HCT116 (cell line): ENCODE measurements at regions not wholly inside any gene's neighbourhood (a gene's known extent, or its start where the extent isn't known, plus 50 kb on each side); places are given as distances from the start of the nearest gene placed in this dataset.

Experiments
- ATAC-seq: fragments of 200-7000 bp; cut with Tn5 transposase; 2 replicates; pipeline ENCODE4 v1.9.1; 2020; ENCODE audit warnings: mild to moderate bottlenecking, moderate library complexity
- BruUV-seq: library from RNA; stranded (reverse); fragments of 400-500 nt; replicated peaks from 2 replicates; lab custom pipeline; 2021; lab: Mats Ljungman, UMichigan
- CTCF ChIA-PET: fragments of 300-600 bp; sonication (Branson Sonifier 250); formaldehyde crosslinking; loops from one replicate; lab custom pipeline; 2021; ENCODE audit warnings: antibody characterized with exemption; lab: Charles Lee
- POLR2A ChIA-PET: fragments of 300-600, 350-600 bp; sonication (Branson Sonifier 250); formaldehyde crosslinking; loops from one replicate; lab custom pipeline; 2021; ENCODE audit warnings: antibody characterized with exemption; lab: Charles Lee
- RAD21 ChIA-PET, 2 experiments: fragments of 300-600 bp; sonication (Branson Sonifier 250); formaldehyde crosslinking; loops; one replicate each; lab custom pipeline; 2023; ENCODE audit warnings: low total read pairs in 2 of 2; ENCODE audit not compliant: uncharacterized antibody in 2 of 2, unreplicated experiment in 2 of 2, low non-redundant PET in 1 of 2; lab: Charles Lee
- DNase-seq: peaks from one replicate; pipeline ENCODE4 v3.0.0-alpha.2; 2010; ENCODE audit warnings: low read depth, low spot score
- H2AFZ ChIP-seq: fragments of 200-600 bp; shearing (Covaris generic), sonication (generic); 2 replicates; pipeline ENCODE4 v1.6.1; 2017; ENCODE audit warnings: low read depth, mixed run types, mixed read lengths, antibody characterized with exemption, low read length; ENCODE audit not compliant: poor library complexity, severe bottlenecking
- H3K27ac ChIP-seq: 2 replicates; pipeline ENCODE4 v1.5.1; 2012; ENCODE audit warnings: low read depth, low read length
- H3K27me3 ChIP-seq: fragments of 200-600 bp; sonication (generic); 2 replicates; pipeline ENCODE4 v1.6.1; 2016; ENCODE audit warnings: mixed run types, low read length, mixed read lengths; ENCODE audit not compliant: insufficient read depth
- H3K36me3 ChIP-seq, 2 experiments: fragments of 200-500 bp in 1 of 2; fragments of 200-600 bp in 1 of 2; sonication (Bioruptor generic) in 1 of 2; sonication (generic) in 1 of 2; 2 replicates each; pipeline versions ENCODE4 v1.5.1 to v1.6.1; 2014 to 2016; ENCODE audit warnings: low read length in 2 of 2, inconsistent platforms in 1 of 2, mixed read lengths in 1 of 2, mixed run types in 1 of 2; ENCODE audit not compliant: insufficient read depth in 2 of 2, control insufficient read depth in 1 of 2
- H3K4me1 ChIP-seq, 2 experiments: fragments of 200-600 bp in 1 of 2; sonication (generic) in 1 of 2; 2 replicates each; pipeline versions ENCODE4 v1.5.1 to v1.6.1; 2012 to 2017; ENCODE audit warnings: low read length in 2 of 2, inconsistent platforms in 1 of 2, mild to moderate bottlenecking in 1 of 2, mixed read lengths in 1 of 2, mixed run types in 1 of 2, moderate library complexity in 1 of 2; ENCODE audit not compliant: insufficient read depth in 2 of 2, control insufficient read depth in 1 of 2
- H3K4me2 ChIP-seq: fragments of 200-600 bp; sonication (generic); 2 replicates; pipeline ENCODE4 v1.6.1; 2017; ENCODE audit warnings: mixed run types, low read length, mixed read lengths
- H3K4me3 ChIP-seq, 2 experiments: fragments of 200-600 bp in 1 of 2; sonication (generic) in 1 of 2; replicated peaks in 1 of 2; 2 replicates each; pipeline ENCODE4 v1.5.1; 2011 to 2016; ENCODE audit warnings: low read length in 2 of 2, control low read depth in 1 of 2, low read depth in 1 of 2, mild to moderate bottlenecking in 1 of 2, mixed read lengths in 1 of 2, mixed run types in 1 of 2
- H3K79me2 ChIP-seq: fragments of 200-600 bp; sonication (generic); 2 replicates; pipeline ENCODE4 v1.6.1; 2017; ENCODE audit warnings: mild to moderate bottlenecking, mixed run types, low read length, moderate library complexity, mixed read lengths; ENCODE audit not compliant: insufficient read depth
- H3K9ac ChIP-seq: fragments of 200-600 bp; sonication (generic); 2 replicates; pipeline ENCODE4 v1.6.1; 2016; ENCODE audit warnings: low read length, mixed read lengths
- H3K9me2 ChIP-seq: fragments of 200-600 bp; sonication (generic), shearing (Covaris generic); 2 replicates; pipeline ENCODE4 v1.6.1; 2017; ENCODE audit warnings: mixed run types, mild to moderate bottlenecking, moderate library complexity; ENCODE audit not compliant: insufficient read depth
- H3K9me3 ChIP-seq, 2 experiments: fragments of 200-500 bp in 1 of 2; fragments of 200-600 bp in 1 of 2; sonication (Bioruptor generic) in 1 of 2; sonication (generic) in 1 of 2; 2 replicates each; pipeline ENCODE4 v1.6.1; 2014 to 2017; ENCODE audit warnings: low read length in 2 of 2, mixed read lengths in 2 of 2, inconsistent platforms in 1 of 2, low read depth in 1 of 2, mild to moderate bottlenecking in 1 of 2, mixed run types in 1 of 2, moderate library complexity in 1 of 2; ENCODE audit not compliant: control insufficient read depth in 1 of 2, insufficient read depth in 1 of 2
- H4K20me1 ChIP-seq: fragments of 200-600 bp; sonication (generic), shearing (Covaris generic); 2 replicates; pipeline ENCODE4 v1.6.1; 2017; ENCODE audit warnings: mixed run types, mild to moderate bottlenecking, moderate library complexity; ENCODE audit not compliant: insufficient read depth
- ATF3 ChIP-seq: IDR thresholded peaks from 2 replicates; pipeline ENCODE4 v1.6.1; 2012
- CBX3 ChIP-seq: IDR thresholded peaks from 2 replicates; pipeline ENCODE4 v1.6.1; 2012; ENCODE audit warnings: low read depth
- CEBPB ChIP-seq: IDR thresholded peaks from 2 replicates; pipeline ENCODE4 v1.6.1; 2012; ENCODE audit warnings: low read depth
- ELF1 ChIP-seq: IDR thresholded peaks from 2 replicates; pipeline ENCODE4 v1.6.1; 2012; ENCODE audit warnings: low read depth, borderline replicate concordance
- EZH2 ChIP-seq: fragments of 200-600 bp; sonication (generic); IDR thresholded peaks from 2 replicates; pipeline ENCODE4 v1.6.1; 2017; ENCODE audit warnings: antibody characterized with exemption, mixed run types
- EZH2phosphoT487 ChIP-seq: fragments of 200-600 bp; IDR thresholded peaks from 2 replicates; pipeline ENCODE4 v1.6.1; 2018; ENCODE audit warnings: antibody characterized with exemption, borderline replicate concordance
- FOSL1 ChIP-seq: IDR thresholded peaks from 2 replicates; pipeline ENCODE4 v1.6.1; 2012; ENCODE audit warnings: low read depth
- JUND ChIP-seq: IDR thresholded peaks from 2 replicates; pipeline ENCODE4 v1.6.1; 2012
- POLR2A ChIP-seq: IDR thresholded peaks from 2 replicates; pipeline ENCODE4 v1.7.0; 2011; ENCODE audit warnings: borderline replicate concordance; ENCODE audit not compliant: insufficient read depth, insufficient read length; ENCODE audit errors: extremely low read depth
- RAD21 ChIP-seq: IDR thresholded peaks from 2 replicates; pipeline ENCODE4 v1.6.1; 2012; ENCODE audit warnings: low read depth, mild to moderate bottlenecking
- SIN3A ChIP-seq: IDR thresholded peaks from 2 replicates; pipeline ENCODE4 v1.6.1; 2012; ENCODE audit warnings: low read depth
- SP1 ChIP-seq: IDR thresholded peaks from 2 replicates; pipeline ENCODE4 v1.6.1; 2012; ENCODE audit warnings: low read depth
- TCF7L2 ChIP-seq: IDR thresholded peaks from 2 replicates; pipeline ENCODE4 v1.7.0; 2011; ENCODE audit warnings: borderline replicate concordance, inconsistent platforms; ENCODE audit not compliant: insufficient read depth, insufficient read length; ENCODE audit errors: extremely low read depth
- YY1 ChIP-seq: IDR thresholded peaks from 2 replicates; pipeline ENCODE4 v1.6.1; 2011; ENCODE audit warnings: low read length, low read depth, moderate library complexity, mild to moderate bottlenecking; ENCODE audit not compliant: insufficient replicate concordance; ENCODE audit errors: extremely low read depth
- ZFX ChIP-seq: fragments of 450-650 bp; IDR thresholded peaks from 2 replicates; pipeline ENCODE4 v1.6.1; 2017
- ZNF274 ChIP-seq: fragments of 200-500 bp; sonication (Bioruptor generic); IDR thresholded peaks from 2 replicates; pipeline ENCODE4 v1.6.1; 2014; ENCODE audit warnings: mild to moderate bottlenecking, low read depth, low read length, inconsistent platforms
- intact Hi-C: fragments of 100-400 bp; cut with micrococcal nuclease; formaldehyde crosslinking; loops from 2 replicates; pipeline ENCODE4 v1.10.0; 2022
- TF ChIP-seq, protein P1 (sequence below): IDR thresholded peaks from 2 replicates; pipeline ENCODE4 v1.6.1; 2011; ENCODE audit warnings: mild to moderate bottlenecking, low read length, moderate library complexity; ENCODE audit not compliant: insufficient replicate concordance; ENCODE audit errors: extremely low read depth

- ChIA-PET CTCF (no interaction called here), POLR2A (no interaction called here), RAD21 (no interaction called here)
- H3K9me3 ChIP-seq = no peaks in the 10 kb centered on the region
- no peak for TF ChIP-seq RAD21
- no peak for TF ChIP-seq FOSL1
- no peak for TF ChIP-seq POLR2A
- TF ChIP-seq ZFX = no peak
- no peak for TF ChIP-seq ELF1
- no peak for TF ChIP-seq ZNF274
- TF ChIP-seq SIN3A = no peak
- TF ChIP-seq CBX3 = no peak
- no peak for TF ChIP-seq YY1
- TF ChIP-seq SP1 = no peak
- TF ChIP-seq, protein P1, sequence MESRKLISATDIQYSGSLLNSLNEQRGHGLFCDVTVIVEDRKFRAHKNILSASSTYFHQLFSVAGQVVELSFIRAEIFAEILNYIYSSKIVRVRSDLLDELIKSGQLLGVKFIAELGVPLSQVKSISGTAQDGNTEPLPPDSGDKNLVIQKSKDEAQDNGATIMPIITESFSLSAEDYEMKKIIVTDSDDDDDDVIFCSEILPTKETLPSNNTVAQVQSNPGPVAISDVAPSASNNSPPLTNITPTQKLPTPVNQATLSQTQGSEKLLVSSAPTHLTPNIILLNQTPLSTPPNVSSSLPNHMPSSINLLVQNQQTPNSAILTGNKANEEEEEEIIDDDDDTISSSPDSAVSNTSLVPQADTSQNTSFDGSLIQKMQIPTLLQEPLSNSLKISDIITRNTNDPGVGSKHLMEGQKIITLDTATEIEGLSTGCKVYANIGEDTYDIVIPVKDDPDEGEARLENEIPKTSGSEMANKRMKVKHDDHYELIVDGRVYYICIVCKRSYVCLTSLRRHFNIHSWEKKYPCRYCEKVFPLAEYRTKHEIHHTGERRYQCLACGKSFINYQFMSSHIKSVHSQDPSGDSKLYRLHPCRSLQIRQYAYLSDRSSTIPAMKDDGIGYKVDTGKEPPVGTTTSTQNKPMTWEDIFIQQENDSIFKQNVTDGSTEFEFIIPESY = no peak
- ATAC-seq = no peak
- no peak overlapping the region for H3K4me3 ChIP-seq
- DNase-seq = no peak
- intact Hi-C loops = loop anchor here (10.0 kb wide), 1 partner anchor 346 kb away; no protein-coding TSS in a partner anchor
- peaks cover 10 to 11% of the 10 kb centered on the region in 2 experiments for H3K4me1 ChIP-seq
- no peaks in the 10 kb centered on the region for H3K36me3 ChIP-seq
- H3K9ac ChIP-seq = no peak overlapping the region
- no peak overlapping the region for H3K27ac ChIP-seq
- no peaks in the 10 kb centered on the region for H3K27me3 ChIP-seq
- no peak overlapping the region for H2AFZ ChIP-seq
- H3K9me2 ChIP-seq = no peaks in the 10 kb centered on the region
- no TSS peak for BruUV-seq
- H3K4me2 ChIP-seq = no peak overlapping the region
- no peaks in the 10 kb centered on the region for H4K20me1 ChIP-seq
- no peaks in the 10 kb centered on the region for H3K79me2 ChIP-seq
Observed at GRCh38 chr9:99438596-99438995, 216.5 kb downstream of the SEC61B start.

GRCh38 chr9:99441829-99442228 is 219.7 kb downstream of the SEC61B start:
- POLR2A ChIA-PET = no interaction called here
- RAD21 ChIA-PET = no interaction called here
- BruUV-seq = no TSS peak
- no peak for TF ChIP-seq FOSL1
- TF ChIP-seq, protein P1 = no peak
- TF ChIP-seq POLR2A = no peak
- TF ChIP-seq ELF1 = no peak
- TF ChIP-seq ATF3 = no peak
- no peak for TF ChIP-seq JUND
- no peak for TF ChIP-seq EZH2phosphoT487
- TF ChIP-seq ZNF274 = no peak
- no peak for TF ChIP-seq EZH2
- TF ChIP-seq TCF7L2 = no peak
- no peak for TF ChIP-seq YY1
- no peak for TF ChIP-seq RAD21
- TF ChIP-seq SIN3A = no peak
- no peak for TF ChIP-seq CEBPB
- no peak for TF ChIP-seq CBX3

More at GRCh38 chr9:99441829-99442228, 219.7 kb downstream of the SEC61B start:
- Histone ChIP-seq H3K4me1 (peaks cover 0 to 9% of the 10 kb centered on the region in 2 experiments; a peak in 2 of 4 replicates), H3K9ac (no peak overlapping the region), H3K9me2 (no peaks in the 10 kb centered on the region), H3K79me2 (no peaks in the 10 kb centered on the region), H3K36me3 (no peaks in the 10 kb centered on the region), H3K4me3 (no peak overlapping the region), H4K20me1 (no peaks in the 10 kb centered on the region), H2AFZ (no peak overlapping the region), H3K9me3 (no peaks in the 10 kb centered on the region), H3K27me3 (no peaks in the 10 kb centered on the region), H3K27ac (no peak overlapping the region), H3K4me2 (no peak overlapping the region)
- DNase-seq = no peak
- CTCF ChIA-PET = no interaction called here
- intact Hi-C loops = no loop called here
- ATAC-seq = no peak
